OCI-LY1 (cell line): ENCODE measurements at regions not wholly inside any gene's neighbourhood (a gene's known extent, or its start where the extent isn't known, plus 50 kb on each side); places are given as distances from the start of the nearest gene placed in this dataset.

ENCODE experiments used
- CTCF ChIP-seq: fragments of 200-600 bp; sonication (generic), shearing (Covaris generic); IDR thresholded peaks from 2 replicates; pipeline ENCODE4 v1.5.1; 2017; ENCODE audit warnings: mild to moderate bottlenecking, antibody characterized with exemption, low read length, moderate library complexity, mixed read lengths
- EZH2 ChIP-seq: fragments of 200-600 bp; sonication (generic), shearing (Covaris generic); IDR thresholded peaks from 2 replicates; pipeline ENCODE4 v1.8.0; 2017; ENCODE audit warnings: borderline replicate concordance, mixed run types, mild to moderate bottlenecking, antibody characterized with exemption, low read length, moderate library complexity, mixed read lengths

- no peak for TF ChIP-seq CTCF
- TF ChIP-seq EZH2 = no peak
Measured at GRCh38 chr18:10213526-10213925, 240.9 kb upstream of the APCDD1 start.
